Subcutaneous abdominal adipose tissue (tissue), 5 donors: ENCODE measurements at regions not wholly inside any gene's neighbourhood (a gene's known extent, or its start where the extent isn't known, plus 50 kb on each side); places are given as distances from the start of the nearest gene placed in this dataset.
"Not testable (repeated sequence)": the region's sequence is repeated elsewhere in the genome, so short reads cannot be mapped to it uniquely, and the experiment has no call there.

Experiments used
- H3K27ac ChIP-seq: one replicate; pipeline ENCODE4 v1.7.0; 2013; ENCODE audit warnings: low read depth, mild to moderate bottlenecking, inconsistent platforms, low read length, moderate library complexity
- H3K27me3 ChIP-seq, 5 donors: one replicate each; pipeline ENCODE4 v1.7.0; 2013; ENCODE audit warnings: low read length in 5 of 5, inconsistent platforms in 1 of 5; ENCODE audit not compliant: control insufficient read depth in 5 of 5, insufficient read depth in 4 of 5
- H3K36me3 ChIP-seq, 5 donors: one replicate each; pipeline ENCODE4 v1.7.0; 2013; ENCODE audit warnings: low read length in 5 of 5; ENCODE audit not compliant: control insufficient read depth in 5 of 5, insufficient read depth in 5 of 5
- H3K4me1 ChIP-seq, 5 donors: one replicate each; pipeline ENCODE4 v1.7.0; 2013; ENCODE audit warnings: low read length in 5 of 5, mild to moderate bottlenecking in 3 of 5, moderate library complexity in 1 of 5; ENCODE audit not compliant: control insufficient read depth in 5 of 5, insufficient read depth in 5 of 5
- H3K4me3 ChIP-seq, 5 donors: one replicate each; pipeline ENCODE4 v1.7.0; 2013; ENCODE audit warnings: low read length in 5 of 5, low read depth in 1 of 5
- H3K9ac ChIP-seq, 5 donors: one replicate each; pipeline ENCODE4 v1.7.0; 2013; ENCODE audit warnings: low read length in 5 of 5, mild to moderate bottlenecking in 4 of 5, moderate library complexity in 3 of 5
- H3K9me3 ChIP-seq, 5 donors: one replicate each; pipeline ENCODE4 v1.7.0; 2013; ENCODE audit warnings: low read length in 5 of 5; ENCODE audit not compliant: control insufficient read depth in 5 of 5
- donor health status: healthy.
- donor health status: healthy.
- donor health status: healthy.
- donor health status: healthy.
- donor health status: healthy.

GRCh38 chr3:164784407-164784806, 293.9 kb downstream of the SI start:
- H3K4me1 ChIP-seq, H3K4me3 ChIP-seq, H3K36me3 ChIP-seq, H3K27me3 ChIP-seq, H3K9me3 ChIP-seq, H3K27ac ChIP-seq, H3K9ac ChIP-seq: not testable (repeated sequence)

GRCh38 chr3:164781755-164782154, 296.5 kb downstream of the SI start:
- Histone ChIP-seq H3K9ac (no peak overlapping the region), H3K27ac (no peak overlapping the region), H3K4me3 (no peak overlapping the region), H3K9me3 (no peaks in the 10 kb centered on the region), H3K27me3 (no peaks in the 10 kb centered on the region), H3K36me3 (no peaks in the 10 kb centered on the region), H3K4me1 (no peaks in the 10 kb centered on the region)

GRCh38 chr3:164779816-164780215, 298.5 kb downstream of the SI start:
- Histone ChIP-seq H3K4me3 (no peak overlapping the region), H3K36me3 (no peaks in the 10 kb centered on the region), H3K9ac (no peak overlapping the region), H3K27me3 (no peaks in the 10 kb centered on the region), H3K4me1 (no peaks in the 10 kb centered on the region), H3K9me3 (no peaks in the 10 kb centered on the region), H3K27ac (no peak overlapping the region)

- H3K27me3 ChIP-seq: no peaks in the 10 kb centered on the region
- no peaks in the 10 kb centered on the region for H3K36me3 ChIP-seq
- H3K4me1 ChIP-seq: no peaks in the 10 kb centered on the region
- no peak overlapping the region for H3K9ac ChIP-seq
- no peak overlapping the region for H3K4me3 ChIP-seq
- no peak overlapping the region for H3K27ac ChIP-seq
- H3K9me3 ChIP-seq: no peaks in the 10 kb centered on the region
These were observed 325.5 kb downstream of the SI start for GRCh38 chr3:164752812-164753211.

- Histone ChIP-seq H3K9ac (no peak overlapping the region), H3K27me3 (no peaks in the 10 kb centered on the region), H3K36me3 (no peaks in the 10 kb centered on the region), H3K4me3 (no peak overlapping the region), H3K9me3 (no peaks in the 10 kb centered on the region), H3K27ac (no peak overlapping the region), H3K4me1 (no peaks in the 10 kb centered on the region)
These were observed 329.7 kb downstream of the SI start for GRCh38 chr3:164748626-164749025.

GRCh38 chr3:164741869-164742268, 336.4 kb downstream of the SI start:
- Histone ChIP-seq H3K27ac (no peak overlapping the region), H3K9ac (no peak overlapping the region), H3K27me3 (no peaks in the 10 kb centered on the region), H3K4me1 (no peaks in the 10 kb centered on the region), H3K4me3 (no peak overlapping the region), H3K36me3 (no peaks in the 10 kb centered on the region), H3K9me3 (no peaks in the 10 kb centered on the region)

- Histone ChIP-seq H3K4me3 (no peak overlapping the region), H3K4me1 (no peaks in the 10 kb centered on the region), H3K36me3 (no peaks in the 10 kb centered on the region), H3K9ac (no peak overlapping the region), H3K9me3 (no peaks in the 10 kb centered on the region), H3K27ac (no peak overlapping the region), H3K27me3 (no peaks in the 10 kb centered on the region)
These were observed 341.1 kb downstream of the SI start for GRCh38 chr3:164737174-164737573.

- no peak overlapping the region for H3K9ac ChIP-seq
- H3K27ac ChIP-seq: no peak overlapping the region
- no peaks in the 10 kb centered on the region for H3K4me1 ChIP-seq
- no peaks in the 10 kb centered on the region for H3K36me3 ChIP-seq
- no peak overlapping the region for H3K4me3 ChIP-seq
- no peaks in the 10 kb centered on the region for H3K27me3 ChIP-seq
- no peaks in the 10 kb centered on the region for H3K9me3 ChIP-seq
These were observed 346.1 kb downstream of the SI start for GRCh38 chr3:164732166-164732565.

- Histone ChIP-seq H3K36me3 (no peaks in the 10 kb centered on the region), H3K4me3 (no peak overlapping the region), H3K27ac (no peak overlapping the region), H3K4me1 (no peaks in the 10 kb centered on the region), H3K9ac (no peak overlapping the region), H3K27me3 (no peaks in the 10 kb centered on the region), H3K9me3 (no peaks in the 10 kb centered on the region)
These were observed 347.4 kb downstream of the SI start for GRCh38 chr3:164730815-164731360.

- Histone ChIP-seq H3K4me1 (no peaks in the 10 kb centered on the region), H3K4me3 (no peak overlapping the region), H3K27ac (no peak overlapping the region), H3K36me3 (no peaks in the 10 kb centered on the region), H3K9me3 (no peaks in the 10 kb centered on the region), H3K9ac (no peak overlapping the region), H3K27me3 (no peaks in the 10 kb centered on the region)
These were observed 354.9 kb downstream of the SI start for GRCh38 chr3:164723396-164723795.

GRCh38 chr3:164702808-164703207, 375.5 kb downstream of the SI start:
- not testable (repeated sequence) for H3K4me3 ChIP-seq, H3K27ac ChIP-seq, H3K36me3 ChIP-seq, H3K9ac ChIP-seq, H3K4me1 ChIP-seq, H3K9me3 ChIP-seq, H3K27me3 ChIP-seq
